Hepatic stellate cell (primary cell): ENCODE measurements at regions not wholly inside any gene's neighbourhood (a gene's known extent, or its start where the extent isn't known, plus 50 kb on each side); places are given as distances from the start of the nearest gene placed in this dataset.
A peak's percentile ranks its signal among the peaks of the same experiment; 100 is the strongest.

ENCODE experiments used
- DNase-seq: peaks from one replicate; pipeline ENCODE4 v3.0.0; 2011; ENCODE audit warnings: low spot score

- no peak for DNase-seq
These were observed 134.3 kb upstream of the MAN1A1 start for GRCh38 chr6:119483908-119484307.

- no peak for DNase-seq
These were observed 133.3 kb upstream of the MAN1A1 start for GRCh38 chr6:119482850-119483285.

GRCh38 chr6:119481976-119482375, 132.4 kb upstream of the MAN1A1 start:
- no peak for DNase-seq

- DNase-seq: no peak
These were observed 131.5 kb upstream of the MAN1A1 start for GRCh38 chr6:119480961-119481497.

- no peak for DNase-seq
These were observed 130.5 kb upstream of the MAN1A1 start for GRCh38 chr6:119479860-119480655.

GRCh38 chr6:119476554-119476953, 127.0 kb upstream of the MAN1A1 start:
- DNase-seq: no peak

GRCh38 chr6:119476024-119476423, 126.5 kb upstream of the MAN1A1 start:
- DNase-seq: no peak

- no peak for DNase-seq
These were observed 121.5 kb upstream of the MAN1A1 start for GRCh38 chr6:119470893-119471542.

GRCh38 chr6:119467488-119468081, 118.0 kb upstream of the MAN1A1 start:
- no peak for DNase-seq

- no peak for DNase-seq
These were observed 116.7 kb upstream of the MAN1A1 start for GRCh38 chr6:119466226-119466625.

- DNase-seq: no peak
These were observed 113.6 kb upstream of the MAN1A1 start for GRCh38 chr6:119463081-119463626.

- no peak for DNase-seq
These were observed 111.6 kb upstream of the MAN1A1 start for GRCh38 chr6:119461187-119461586.

- no peak for DNase-seq
These were observed 109.8 kb upstream of the MAN1A1 start for GRCh38 chr6:119459207-119459974.

- DNase-seq: no peak
These were observed 105.2 kb upstream of the MAN1A1 start for GRCh38 chr6:119454714-119455113.

- DNase-seq: no peak
These were observed 104.0 kb upstream of the MAN1A1 start for GRCh38 chr6:119453242-119454200.

- no peak for DNase-seq
These were observed 100.0 kb upstream of the MAN1A1 start for GRCh38 chr6:119449331-119450156.

GRCh38 chr6:119447921-119448320, 98.4 kb upstream of the MAN1A1 start:
- DNase-seq: no peak

- DNase-seq: peak; percentile 26
These were observed 97.0 kb upstream of the MAN1A1 start for GRCh38 chr6:119446609-119447008.

- DNase-seq: peak; percentile 23
These were observed 96.6 kb upstream of the MAN1A1 start for GRCh38 chr6:119446115-119446554.

GRCh38 chr6:119445666-119446065, 96.1 kb upstream of the MAN1A1 start:
- DNase-seq: no peak
